A673 (cell line): ENCODE measurements at regions not wholly inside any gene's neighbourhood (a gene's known extent, or its start where the extent isn't known, plus 50 kb on each side); places are given as distances from the start of the nearest gene placed in this dataset.

Source experiments
- EZH2 ChIP-seq: fragments of 200-600 bp; sonication (generic); IDR thresholded peaks from 2 replicates; pipeline ENCODE4 v1.6.1; 2017; ENCODE audit warnings: borderline replicate concordance, low read depth, mild to moderate bottlenecking, mixed read lengths, antibody characterized with exemption, low read length; ENCODE audit not compliant: poor library complexity, severe bottlenecking
- TF ChIP-seq, protein P1 (sequence below): fragments of 300-800, 200-600 bp; sonication (generic); conservative IDR thresholded peaks from 2 replicates; pipeline ENCODE4 v1.5.1; 2017; ENCODE audit warnings: low read depth, mild to moderate bottlenecking, antibody characterized with exemption, low read length, moderate library complexity, mixed read lengths

DNA sequence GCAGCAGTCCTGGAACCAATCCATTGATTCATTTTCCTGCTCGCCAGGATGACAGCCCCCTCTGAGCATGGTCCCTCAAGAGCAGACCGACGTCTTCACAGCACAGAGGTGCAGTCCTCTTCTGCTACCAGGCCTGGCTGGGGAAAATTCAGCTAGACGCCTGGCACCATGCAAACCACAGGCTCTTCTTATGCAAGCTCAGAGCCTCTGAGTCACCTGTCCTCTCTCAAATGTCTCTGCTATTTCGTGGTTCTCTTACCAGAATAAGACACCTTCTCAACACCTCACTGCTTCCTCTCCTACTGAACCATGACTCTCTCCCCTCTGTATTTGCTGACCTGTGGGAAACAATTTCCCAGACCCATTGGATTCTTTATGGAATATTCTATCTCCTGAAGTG, 79.8 kb upstream of the CYRIA start:
- TF ChIP-seq, protein P1, sequence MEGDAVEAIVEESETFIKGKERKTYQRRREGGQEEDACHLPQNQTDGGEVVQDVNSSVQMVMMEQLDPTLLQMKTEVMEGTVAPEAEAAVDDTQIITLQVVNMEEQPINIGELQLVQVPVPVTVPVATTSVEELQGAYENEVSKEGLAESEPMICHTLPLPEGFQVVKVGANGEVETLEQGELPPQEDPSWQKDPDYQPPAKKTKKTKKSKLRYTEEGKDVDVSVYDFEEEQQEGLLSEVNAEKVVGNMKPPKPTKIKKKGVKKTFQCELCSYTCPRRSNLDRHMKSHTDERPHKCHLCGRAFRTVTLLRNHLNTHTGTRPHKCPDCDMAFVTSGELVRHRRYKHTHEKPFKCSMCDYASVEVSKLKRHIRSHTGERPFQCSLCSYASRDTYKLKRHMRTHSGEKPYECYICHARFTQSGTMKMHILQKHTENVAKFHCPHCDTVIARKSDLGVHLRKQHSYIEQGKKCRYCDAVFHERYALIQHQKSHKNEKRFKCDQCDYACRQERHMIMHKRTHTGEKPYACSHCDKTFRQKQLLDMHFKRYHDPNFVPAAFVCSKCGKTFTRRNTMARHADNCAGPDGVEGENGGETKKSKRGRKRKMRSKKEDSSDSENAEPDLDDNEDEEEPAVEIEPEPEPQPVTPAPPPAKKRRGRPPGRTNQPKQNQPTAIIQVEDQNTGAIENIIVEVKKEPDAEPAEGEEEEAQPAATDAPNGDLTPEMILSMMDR: no peak
- TF ChIP-seq EZH2: no peak
